SK-N-SH treated with all-trans-retinoic acid at 6 μM for 48 hours (cell line): ENCODE measurements at regions not wholly inside any gene's neighbourhood (a gene's known extent, or its start where the extent isn't known, plus 50 kb on each side); places are given as distances from the start of the nearest gene placed in this dataset.

ENCODE experiments used
- CREB5 ChIP-seq: fragments of 250-450 bp; sonication (Bioruptor Pico); IDR thresholded peaks from 2 replicates; pipeline ENCODE4 v1.5.1; 2020; ENCODE audit warnings: low read depth, mild to moderate bottlenecking, moderate library complexity
- CSRNP3 ChIP-seq: fragments of 250-450 bp; sonication (Bioruptor Pico); IDR thresholded peaks from 2 replicates; pipeline ENCODE4 v1.5.1; 2021; ENCODE audit warnings: mild to moderate bottlenecking, moderate library complexity
- PATZ1 ChIP-seq: fragments of 250-450 bp; sonication (Bioruptor Pico); IDR thresholded peaks from 2 replicates; pipeline ENCODE4 v1.8.0; 2020; ENCODE audit warnings: mild to moderate bottlenecking, moderate library complexity, borderline replicate concordance
- PPARA ChIP-seq: fragments of 250-450 bp; sonication (Bioruptor Pico); IDR thresholded peaks from 2 replicates; pipeline ENCODE4 v1.5.0; 2020; ENCODE audit warnings: mild to moderate bottlenecking, borderline replicate concordance
- RARB ChIP-seq: fragments of 250-450 bp; sonication (Bioruptor Pico); IDR thresholded peaks from 2 replicates; pipeline ENCODE4 v1.8.0; 2021; ENCODE audit warnings: mild to moderate bottlenecking, moderate library complexity
- ZC3H10 ChIP-seq: fragments of 250-450 bp; sonication (Bioruptor Pico); IDR thresholded peaks from 2 replicates; pipeline ENCODE4 v1.5.1; 2021; ENCODE audit warnings: mild to moderate bottlenecking, moderate library complexity

- TF ChIP-seq CREB5 (CRISPR knock-in tag) (no peak), CSRNP3 (CRISPR knock-in tag) (no peak), PPARA (CRISPR knock-in tag) (no peak), ZC3H10 (CRISPR knock-in tag) (no peak), RARB (CRISPR knock-in tag) (no peak), PATZ1 (CRISPR knock-in tag) (no peak)
Measured at GRCh38 chr6:169339731-169340309, 86.2 kb upstream of the THBS2 start.
